H1 (cell line): ENCODE measurements at regions not wholly inside any gene's neighbourhood (a gene's known extent, or its start where the extent isn't known, plus 50 kb on each side); places are given as distances from the start of the nearest gene placed in this dataset.

ENCODE experiments used
- CTCF ChIA-PET: fragments of 300-600 bp; sonication (Branson Sonifier 250); formaldehyde crosslinking; loops from one replicate; lab custom pipeline; 2021; ENCODE audit not compliant: partially characterized antibody; lab: Charles Lee
- POLR2A ChIA-PET: fragments of 300-600 bp; sonication (Branson Sonifier 250); formaldehyde crosslinking; loops from one replicate; lab custom pipeline; 2021; ENCODE audit warnings: inconsistent platforms; ENCODE audit not compliant: partially characterized antibody; lab: Charles Lee
- DNase-seq, 2 experiments: peaks; one replicate each; pipeline versions ENCODE4 v3.0.0 to v3.0.0-alpha.2; 2010 to 2022; ENCODE audit warnings: low spot score in 2 of 2, low read depth in 1 of 2, mixed read lengths in 1 of 2
- FAIRE-seq: peaks from 2 replicates; lab custom pipeline; 2011; peaks lifted over from hg19 to GRCh38; lab: Jason Lieb, UNC
- H2AFZ ChIP-seq: 2 replicates; pipeline ENCODE4 v1.8.1; 2012; ENCODE audit warnings: low read length, inconsistent platforms
- H2AK5ac ChIP-seq: 2 replicates; pipeline ENCODE4 v1.6.1; 2013; ENCODE audit warnings: low read depth, low read length
- H2BK120ac ChIP-seq: replicated peaks from 2 replicates; pipeline ENCODE3; 2013; ENCODE audit warnings: low read depth, low read length, inconsistent platforms
- H2BK12ac ChIP-seq: 2 replicates; pipeline ENCODE4 v1.6.1; 2013; ENCODE audit warnings: low read depth, low read length
- H2BK15ac ChIP-seq: 2 replicates; pipeline ENCODE4 v1.6.1; 2013; ENCODE audit warnings: low read length
- H2BK20ac ChIP-seq: 2 replicates; pipeline ENCODE4 v1.6.1; 2013; ENCODE audit warnings: low read length
- H2BK5ac ChIP-seq: 2 replicates; pipeline ENCODE4 v1.6.1; 2013; ENCODE audit warnings: low read depth, low read length
- H3K14ac ChIP-seq: 2 replicates; pipeline ENCODE4 v1.6.1; 2013; ENCODE audit warnings: inconsistent platforms; ENCODE audit not compliant: insufficient read length
- H3K18ac ChIP-seq: 2 replicates; pipeline ENCODE4 v1.6.1; 2013; ENCODE audit warnings: low read length; ENCODE audit errors: extremely low read depth
- H3K23ac ChIP-seq: 2 replicates; pipeline ENCODE4 v1.6.1; 2013; ENCODE audit warnings: inconsistent platforms; ENCODE audit not compliant: insufficient read length
- H3K23me2 ChIP-seq: 2 replicates; pipeline ENCODE4 v1.6.1; 2013; ENCODE audit warnings: low read depth, low read length
- H3K27ac ChIP-seq: 2 replicates; pipeline ENCODE4 v1.6.1; 2011; ENCODE audit warnings: low read depth, low read length, inconsistent platforms
- H3K27me3 ChIP-seq, 4 experiments: replicated peaks in 1 of 4; 1 replicate in 1 of 4; 2 replicates in 3 of 4; pipeline versions ENCODE4 v1.6.1 to v1.8.1; 2011 to 2013; ENCODE audit warnings: low read length in 3 of 4, mild to moderate bottlenecking in 3 of 4, inconsistent platforms in 2 of 4, mixed read lengths in 2 of 4, moderate library complexity in 1 of 4; ENCODE audit not compliant: control insufficient read depth in 3 of 4, insufficient read depth in 3 of 4; ENCODE audit errors: extremely low read depth in 1 of 4
- H3K36me3 ChIP-seq, 4 experiments: 2 replicates each; pipeline versions ENCODE4 v1.6.1 to v1.8.1; 2011 to 2013; ENCODE audit warnings: mild to moderate bottlenecking in 4 of 4, low read length in 3 of 4, moderate library complexity in 2 of 4, control low read depth in 1 of 4, inconsistent platforms in 1 of 4; ENCODE audit not compliant: insufficient read depth in 4 of 4, control insufficient read depth in 2 of 4
- H3K4ac ChIP-seq: replicated peaks from 2 replicates; pipeline ENCODE3; 2013; ENCODE audit warnings: low read length, low read depth, mixed read lengths, inconsistent platforms; ENCODE audit not compliant: insufficient read length
- H3K4me1 ChIP-seq, 4 experiments: replicated peaks in 1 of 4; 1 replicate in 1 of 4; 2 replicates in 3 of 4; pipeline versions ENCODE4 v1.6.1 to v1.8.1; 2011 to 2013; ENCODE audit warnings: low read length in 3 of 4, inconsistent platforms in 2 of 4, mixed read lengths in 1 of 4; ENCODE audit not compliant: insufficient read depth in 4 of 4, control insufficient read depth in 3 of 4
- H3K4me2 ChIP-seq, 2 experiments: 2 replicates each; pipeline versions ENCODE4 v1.6.1 to v1.8.1; 2011 to 2013; ENCODE audit warnings: low read depth in 2 of 2, low read length in 2 of 2, control low read depth in 1 of 2, inconsistent platforms in 1 of 2, mild to moderate bottlenecking in 1 of 2; ENCODE audit not compliant: insufficient read depth in 1 of 2
- H3K4me3 ChIP-seq, 4 experiments: fragments of 200-600, 300-600 bp in 1 of 4; sonication (generic), shearing (Covaris generic), sonication (Bioruptor Twin) in 1 of 4; 2 replicates each; pipeline versions ENCODE4 v1.5.1 to v1.8.1; 2011 to 2016; ENCODE audit warnings: low read length in 4 of 4, low read depth in 3 of 4, control low read depth in 2 of 4, inconsistent platforms in 2 of 4, mild to moderate bottlenecking in 2 of 4, mixed read lengths in 1 of 4, moderate library complexity in 1 of 4; ENCODE audit not compliant: insufficient read depth in 2 of 4; ENCODE audit errors: extremely low read depth in 1 of 4
- H3K56ac ChIP-seq: replicated peaks from 2 replicates; pipeline ENCODE3; 2013; ENCODE audit warnings: low read depth, mild to moderate bottlenecking, mixed read lengths, low read length, inconsistent platforms; ENCODE audit not compliant: insufficient read length
- H3K79me1 ChIP-seq: 2 replicates; pipeline ENCODE4 v1.6.1; 2013; ENCODE audit warnings: low read depth, low read length, control low read depth
- H3K79me2 ChIP-seq, 2 experiments: 2 replicates each; pipeline versions ENCODE4 v1.6.1 to v1.8.1; 2012 to 2013; ENCODE audit warnings: low read length in 2 of 2, mild to moderate bottlenecking in 2 of 2, inconsistent platforms in 1 of 2; ENCODE audit not compliant: insufficient read depth in 2 of 2, control insufficient read depth in 1 of 2
- H3K9ac ChIP-seq, 4 experiments: replicated peaks in 1 of 4; 1 replicate in 1 of 4; 2 replicates in 3 of 4; pipeline versions ENCODE4 v1.6.1 to v1.8.1; 2011 to 2013; ENCODE audit warnings: low read depth in 3 of 4, low read length in 3 of 4, control low read depth in 2 of 4, mild to moderate bottlenecking in 2 of 4, moderate library complexity in 2 of 4, inconsistent platforms in 1 of 4; ENCODE audit errors: extremely low read depth in 1 of 4
- H3K9me3 ChIP-seq, 2 experiments: 2 replicates each; pipeline versions ENCODE4 v1.6.1 to v1.8.1; 2012 to 2013; ENCODE audit warnings: mild to moderate bottlenecking in 2 of 2, moderate library complexity in 2 of 2, control low read depth in 1 of 2, inconsistent platforms in 1 of 2, low read depth in 1 of 2, low read length in 1 of 2, mixed read lengths in 1 of 2; ENCODE audit not compliant: insufficient read depth in 2 of 2
- H4K20me1 ChIP-seq, 2 experiments: replicated peaks in 1 of 2; 2 replicates each; pipeline versions ENCODE3 to v1.8.1; 2011 to 2013; ENCODE audit warnings: inconsistent platforms in 2 of 2, low read length in 2 of 2, mild to moderate bottlenecking in 1 of 2; ENCODE audit not compliant: insufficient read depth in 2 of 2, control insufficient read depth in 1 of 2
- H4K5ac ChIP-seq: 2 replicates; pipeline ENCODE4 v1.6.1; 2013; ENCODE audit warnings: low read length, low read depth, mixed read lengths, inconsistent platforms; ENCODE audit not compliant: insufficient read length
- H4K8ac ChIP-seq: 2 replicates; pipeline ENCODE4 v1.8.0; 2013; ENCODE audit warnings: mild to moderate bottlenecking, moderate library complexity, low read length, inconsistent platforms; ENCODE audit not compliant: insufficient read depth; ENCODE audit errors: extremely low read depth
- H4K91ac ChIP-seq: replicated peaks from 2 replicates; pipeline ENCODE3; 2013; ENCODE audit warnings: low read length, mixed read lengths, inconsistent platforms; ENCODE audit not compliant: insufficient read length
- ASH2L ChIP-seq: fragments of 200-600, 300-600 bp; sonication (generic); IDR thresholded peaks from one replicate; pipeline ENCODE4 v1.7.1; 2017; ENCODE audit warnings: low read length
- BRCA1 ChIP-seq: IDR thresholded peaks from 2 replicates; pipeline ENCODE4 v1.6.1; 2012; ENCODE audit warnings: low read depth, low read length, improper control_type of control experiment
- HDAC2 ChIP-seq, 2 experiments: fragments of 300-600 bp in 1 of 2; sonication (generic) in 1 of 2; IDR thresholded peaks; 2 replicates each; pipeline ENCODE4 v1.6.1; 2011 to 2012; ENCODE audit warnings: low read depth in 2 of 2, low read length in 2 of 2, mild to moderate bottlenecking in 2 of 2, moderate library complexity in 2 of 2, borderline replicate concordance in 1 of 2, inconsistent platforms in 1 of 2
- NRF1 ChIP-seq: IDR thresholded peaks from 2 replicates; pipeline ENCODE4 v1.6.1; 2011; ENCODE audit warnings: mild to moderate bottlenecking, low read depth, low read length, improper control_type of control experiment

DNA sequence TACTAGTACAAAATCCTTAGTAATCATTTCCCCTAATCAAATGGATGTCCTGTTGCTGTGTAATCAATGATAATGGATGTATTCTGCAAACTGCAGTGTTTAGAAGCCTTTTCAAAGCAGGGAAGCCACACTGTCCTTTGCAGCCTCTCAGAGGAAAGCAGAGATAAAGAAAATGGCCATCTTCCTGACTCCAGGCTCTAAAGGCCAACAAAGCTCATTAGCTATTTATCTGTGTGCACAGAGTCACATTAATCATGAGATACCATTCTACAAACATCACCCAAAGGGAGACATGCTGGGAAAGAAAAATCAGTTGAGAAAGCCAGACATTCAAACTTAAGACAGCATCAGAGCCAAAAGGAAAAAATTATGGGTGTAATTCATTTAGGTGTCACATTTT lies 165.0 kb downstream of the RAD51AP2 start:
- Histone ChIP-seq H2BK120ac (no peak overlapping the region), H3K4ac (no peak overlapping the region), H2AFZ (peak overlapping the region; percentile 97), H3K79me2 (no peaks in the 10 kb centered on the region), H4K20me1 (no peaks in the 10 kb centered on the region), H3K23me2 (no peaks in the 10 kb centered on the region), H3K36me3 (no peaks in the 10 kb centered on the region), H3K18ac (no peak overlapping the region), H3K79me1 (no peaks in the 10 kb centered on the region), H2BK15ac (no peak overlapping the region)
- DNase-seq = no peak
- TF ChIP-seq NRF1 (no peak), ASH2L (no peak), BRCA1 (no peak), HDAC2 (IDR thresholded peaks at IDR 0.05; ENCODE audit: borderline replicate concordance in 1 of 2, low read depth in 2 of 2, low read length in 2 of 2) (no peak)
- TF ChIP-seq, all 59 proteins: peak for 0
- Histone ChIP-seq H4K8ac (no peak overlapping the region), H3K4me3 (no peak overlapping the region), H3K56ac (no peak overlapping the region), H2BK12ac (no peak overlapping the region), H3K27me3 (no peaks in the 10 kb centered on the region), H3K14ac (no peak overlapping the region), H4K91ac (no peak overlapping the region), H3K9ac (no peak overlapping the region), H3K4me1 (no peaks in the 10 kb centered on the region), H3K9me3 (no peaks in the 10 kb centered on the region), H3K23ac (no peak overlapping the region), H3K4me2 (no peak overlapping the region), H2BK5ac (no peak overlapping the region), H2AK5ac (no peak overlapping the region), H3K27ac (no peak overlapping the region), H2BK20ac (no peak overlapping the region), H4K5ac (no peak overlapping the region)
- ChIA-PET POLR2A (interaction anchor here (0.6 kb wide), 1 partner anchor 109 kb away, joined by 4 read pairs; no protein-coding TSS in a partner anchor), CTCF (no interaction called here)
- no peak for FAIRE-seq
